ENCODE measurements at regions not wholly inside any gene's neighbourhood (a gene's known extent, or its start where the extent isn't known, plus 50 kb on each side); places are given as distances from the start of the nearest gene placed in this dataset.
A peak's percentile ranks its signal among the peaks of the same experiment; 100 is the strongest.

DNA sequence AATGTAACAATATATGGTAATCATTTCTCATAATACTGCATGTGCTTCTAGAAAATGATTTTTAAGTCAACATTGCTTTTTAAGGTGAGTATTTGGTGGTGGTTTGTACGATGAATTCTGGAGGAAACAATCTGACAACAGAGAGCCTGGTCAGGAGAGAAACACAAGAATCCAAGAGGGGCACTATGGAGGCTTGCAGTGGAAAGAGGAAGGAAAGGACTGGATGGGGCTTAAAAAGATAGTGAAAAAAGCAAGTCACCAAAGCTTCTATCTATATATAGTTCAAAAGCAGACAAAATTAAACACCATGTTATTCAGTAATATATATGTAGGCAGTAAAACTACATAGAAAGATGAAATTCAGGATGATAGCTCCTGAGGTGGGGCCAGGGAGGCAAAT is 109.4 kb upstream of the SERTAD2 start:
- no peak for ATAC-seq
- no peaks in the 10 kb centered on the region for H3K4me1 ChIP-seq
- intact Hi-C loops (cut with DNase I), result no loop called here

GRCh38 chr2:64765160-64765805 is 111.6 kb upstream of the SERTAD2 start:
- ATAC-seq (no peak), DNase-seq (no peak)
- 78% methylated on average over 4 of the region's 4 CpGs for WGBS (ENCODE audit: insufficient coverage, low coverage, low lambda C conversion rate, missing lambda C conversion rate)
- intact Hi-C loops (cut with DNase I), result no loop called here
- H3K9me3 ChIP-seq, result no peaks in the 10 kb centered on the region
- no peak for TF ChIP-seq POLR2A (IDR thresholded peaks at IDR 0.05)
- TF ChIP-seq, protein P1, sequence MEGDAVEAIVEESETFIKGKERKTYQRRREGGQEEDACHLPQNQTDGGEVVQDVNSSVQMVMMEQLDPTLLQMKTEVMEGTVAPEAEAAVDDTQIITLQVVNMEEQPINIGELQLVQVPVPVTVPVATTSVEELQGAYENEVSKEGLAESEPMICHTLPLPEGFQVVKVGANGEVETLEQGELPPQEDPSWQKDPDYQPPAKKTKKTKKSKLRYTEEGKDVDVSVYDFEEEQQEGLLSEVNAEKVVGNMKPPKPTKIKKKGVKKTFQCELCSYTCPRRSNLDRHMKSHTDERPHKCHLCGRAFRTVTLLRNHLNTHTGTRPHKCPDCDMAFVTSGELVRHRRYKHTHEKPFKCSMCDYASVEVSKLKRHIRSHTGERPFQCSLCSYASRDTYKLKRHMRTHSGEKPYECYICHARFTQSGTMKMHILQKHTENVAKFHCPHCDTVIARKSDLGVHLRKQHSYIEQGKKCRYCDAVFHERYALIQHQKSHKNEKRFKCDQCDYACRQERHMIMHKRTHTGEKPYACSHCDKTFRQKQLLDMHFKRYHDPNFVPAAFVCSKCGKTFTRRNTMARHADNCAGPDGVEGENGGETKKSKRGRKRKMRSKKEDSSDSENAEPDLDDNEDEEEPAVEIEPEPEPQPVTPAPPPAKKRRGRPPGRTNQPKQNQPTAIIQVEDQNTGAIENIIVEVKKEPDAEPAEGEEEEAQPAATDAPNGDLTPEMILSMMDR (IDR thresholded peaks at IDR 0.05), result no peak
- no peaks in the 10 kb centered on the region for H3K27me3 ChIP-seq
- no peak overlapping the region for H3K4me3 ChIP-seq
- no peaks in the 10 kb centered on the region for H3K36me3 ChIP-seq
- no peaks in the 10 kb centered on the region for H3K4me1 ChIP-seq
- no peak overlapping the region for H3K27ac ChIP-seq

More for the DNA sequence above, 109.4 kb upstream of the SERTAD2 start:
- Histone ChIP-seq H3K36me3 (no peaks in the 10 kb centered on the region), H3K9me3 (no peaks in the 10 kb centered on the region), H3K4me3 (no peak overlapping the region), H3K27ac (no peak overlapping the region), H3K27me3 (no peaks in the 10 kb centered on the region)
- no peak for TF ChIP-seq POLR2A (IDR thresholded peaks at IDR 0.05)
- TF ChIP-seq, protein P1 (IDR thresholded peaks at IDR 0.05), result no peak
- 24% methylated on average over 1 of the region's 1 CpG for WGBS (ENCODE audit: insufficient coverage, low coverage, low lambda C conversion rate, missing lambda C conversion rate)
- DNase-seq, result no peak

DNA sequence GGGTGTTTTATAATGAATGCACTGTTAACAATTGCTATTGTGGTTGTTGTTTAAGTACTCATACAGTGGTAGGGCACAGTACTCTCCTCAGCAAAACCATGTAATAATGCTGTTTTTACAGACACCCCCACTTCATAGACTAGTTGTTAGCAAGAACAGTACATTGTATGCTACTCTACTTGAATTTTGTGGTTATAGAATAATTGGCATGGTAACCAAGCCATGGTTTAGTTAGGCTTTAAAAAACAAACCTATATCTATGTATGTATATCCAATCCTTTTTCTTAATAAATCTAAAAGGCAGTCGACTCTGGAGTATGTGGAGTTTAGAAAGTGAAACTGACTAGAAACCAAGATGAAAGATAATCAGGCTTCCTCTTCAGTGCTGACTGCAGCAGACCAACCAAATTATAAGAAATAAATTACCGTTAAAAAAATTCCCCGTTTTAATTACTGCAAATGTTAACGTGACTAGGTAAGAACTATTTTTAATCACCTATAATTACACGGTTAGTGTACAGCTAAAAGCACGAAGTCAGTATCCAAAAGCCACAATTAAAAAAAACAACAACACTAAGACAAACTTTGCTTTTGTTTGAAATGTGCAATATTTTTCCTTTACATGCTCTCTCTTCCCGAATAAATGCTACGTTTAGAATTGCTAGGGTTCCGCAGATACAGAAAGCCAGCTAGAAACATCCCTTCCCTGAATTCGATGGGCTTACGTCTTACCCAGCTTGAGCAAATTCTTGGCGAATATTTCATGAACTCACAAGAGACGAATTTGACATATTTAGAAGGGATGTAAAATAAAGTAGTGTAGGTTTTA is 113.3 kb upstream of the SERTAD2 start:
- no peaks in the 10 kb centered on the region for H3K36me3 ChIP-seq
- no peak for TF ChIP-seq POLR2A (IDR thresholded peaks at IDR 0.05)
- TF ChIP-seq, protein P1 (IDR thresholded peaks at IDR 0.05), result no peak
- H3K27me3 ChIP-seq, result no peaks in the 10 kb centered on the region
- H3K4me3 ChIP-seq, result peak overlapping the region; percentile 68 to 80 (median 73)
- intact Hi-C loops (cut with DNase I), result no loop called here
- no peaks in the 10 kb centered on the region for H3K4me1 ChIP-seq
- H3K9me3 ChIP-seq, result no peaks in the 10 kb centered on the region
- peak overlapping the region; percentile 93 to 99 (median 98) for H3K27ac ChIP-seq
- DNase-seq (no peak), ATAC-seq (peak; percentile 37 to 49 (median 48))
- under 1% methylated on average over 13 of the region's 13 CpGs for WGBS (ENCODE audit: insufficient coverage, low coverage, low lambda C conversion rate, missing lambda C conversion rate)

- peak; percentile 91 to 92 (median 91) for DNase-seq
- 2% methylated on average over 11 of the region's 66 CpGs for WGBS (ENCODE audit: insufficient coverage, low coverage, low lambda C conversion rate, missing lambda C conversion rate)
- Histone ChIP-seq H3K4me3 (peak overlapping the region; percentile 68 to 80 (median 73)), H3K36me3 (no peaks in the 10 kb centered on the region), H3K4me1 (no peaks in the 10 kb centered on the region), H3K27me3 (no peaks in the 10 kb centered on the region), H3K9me3 (no peaks in the 10 kb centered on the region), H3K27ac (peak overlapping the region; percentile 93 to 99 (median 98))
- peak; percentile 92 to 97 (median 96) for ATAC-seq
- TF ChIP-seq POLR2A (IDR thresholded peaks at IDR 0.05), result peak; percentile 96
- TF ChIP-seq, protein P1 (IDR thresholded peaks at IDR 0.05), result peak in 1 of 4 donors; percentile 31
- intact Hi-C loops (cut with DNase I), result no loop called here
Observed at GRCh38 chr2:64767670-64768468, 114.2 kb upstream of the SERTAD2 start.

Measured in right lobe of liver (tissue), 6 donors.